ENCODE measurements at regions not wholly inside any gene's neighbourhood (a gene's known extent, or its start where the extent isn't known, plus 50 kb on each side); places are given as distances from the start of the nearest gene placed in this dataset.
A peak's percentile ranks its signal among the peaks of the same experiment; 100 is the strongest.

DNA sequence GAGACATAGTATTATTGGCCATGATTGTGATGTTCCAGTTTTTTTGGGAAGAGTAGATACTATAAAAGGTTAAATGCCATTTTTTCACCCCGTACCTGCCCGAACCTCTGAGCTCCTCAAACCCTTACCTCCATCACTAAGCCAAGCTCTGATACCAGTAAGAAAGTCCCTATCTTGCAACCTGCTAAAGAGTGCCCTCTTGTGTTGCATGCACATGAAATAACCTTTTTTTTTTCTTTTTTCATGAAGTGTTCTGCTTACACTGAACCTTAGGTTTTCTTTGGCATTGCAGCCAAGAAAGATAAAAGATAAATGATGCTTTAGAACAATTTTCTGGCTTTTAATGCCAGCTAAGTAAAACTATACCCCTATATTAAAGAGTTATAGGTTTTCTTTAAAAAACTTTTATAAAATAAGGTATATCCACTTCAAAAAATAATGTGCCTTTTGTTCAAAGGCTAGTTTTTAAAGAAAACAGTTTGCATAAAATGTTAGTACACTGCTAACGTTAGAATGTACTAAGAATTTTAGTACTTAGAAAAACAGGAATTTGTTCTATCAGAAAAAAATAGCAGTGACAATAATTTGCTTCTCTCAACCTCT lies 295.3 kb upstream of the PMFBP1 start:
- TF ChIP-seq, protein P1, sequence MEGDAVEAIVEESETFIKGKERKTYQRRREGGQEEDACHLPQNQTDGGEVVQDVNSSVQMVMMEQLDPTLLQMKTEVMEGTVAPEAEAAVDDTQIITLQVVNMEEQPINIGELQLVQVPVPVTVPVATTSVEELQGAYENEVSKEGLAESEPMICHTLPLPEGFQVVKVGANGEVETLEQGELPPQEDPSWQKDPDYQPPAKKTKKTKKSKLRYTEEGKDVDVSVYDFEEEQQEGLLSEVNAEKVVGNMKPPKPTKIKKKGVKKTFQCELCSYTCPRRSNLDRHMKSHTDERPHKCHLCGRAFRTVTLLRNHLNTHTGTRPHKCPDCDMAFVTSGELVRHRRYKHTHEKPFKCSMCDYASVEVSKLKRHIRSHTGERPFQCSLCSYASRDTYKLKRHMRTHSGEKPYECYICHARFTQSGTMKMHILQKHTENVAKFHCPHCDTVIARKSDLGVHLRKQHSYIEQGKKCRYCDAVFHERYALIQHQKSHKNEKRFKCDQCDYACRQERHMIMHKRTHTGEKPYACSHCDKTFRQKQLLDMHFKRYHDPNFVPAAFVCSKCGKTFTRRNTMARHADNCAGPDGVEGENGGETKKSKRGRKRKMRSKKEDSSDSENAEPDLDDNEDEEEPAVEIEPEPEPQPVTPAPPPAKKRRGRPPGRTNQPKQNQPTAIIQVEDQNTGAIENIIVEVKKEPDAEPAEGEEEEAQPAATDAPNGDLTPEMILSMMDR (IDR thresholded peaks at IDR 0.05; ENCODE audit: low read length), result peak; percentile 75
- no peak for TF ChIP-seq EZH2 (IDR thresholded peaks at IDR 0.05; ENCODE audit: borderline replicate concordance, low read length)

Measured in OCI-LY1 (cell line).